Activated T-cell treated with anti-CD3 and anti-CD28 coated beads for 1 hour (primary cell): ENCODE measurements at regions not wholly inside any gene's neighbourhood (a gene's known extent, or its start where the extent isn't known, plus 50 kb on each side); places are given as distances from the start of the nearest gene placed in this dataset.

Experiments
- DNase-seq: peaks from one replicate; pipeline ENCODE4 v3.0.0-alpha.2; 2020; ENCODE audit warnings: low read depth

GRCh38 chr1:238552271-238552670 is 661.5 kb upstream of the ZP4 start:
- DNase-seq = no peak

GRCh38 chr1:238549137-238549536 is 658.4 kb upstream of the ZP4 start:
- no peak for DNase-seq

- no peak for DNase-seq
Measured at GRCh38 chr1:238546118-238546517, 655.4 kb upstream of the ZP4 start.

GRCh38 chr1:238537641-238538040 is 646.9 kb upstream of the ZP4 start:
- DNase-seq = no peak

GRCh38 chr1:238530209-238530851 is 639.6 kb upstream of the ZP4 start:
- no peak for DNase-seq

- no peak for DNase-seq
Measured at GRCh38 chr1:238517711-238518110, 627.0 kb upstream of the ZP4 start.

- DNase-seq = no peak
Measured at GRCh38 chr1:238501290-238501689, 610.6 kb upstream of the ZP4 start.

GRCh38 chr1:238499021-238499420 is 608.3 kb upstream of the ZP4 start:
- DNase-seq = no peak

- no peak for DNase-seq
Measured at GRCh38 chr1:238492271-238492670, 601.5 kb upstream of the ZP4 start.

- no peak for DNase-seq
Measured at GRCh38 chr1:238491265-238491664, 600.5 kb upstream of the ZP4 start.

GRCh38 chr1:238489006-238489405 is 598.3 kb upstream of the ZP4 start:
- no peak for DNase-seq

- no peak for DNase-seq
Measured at GRCh38 chr1:238488401-238488800, 597.7 kb upstream of the ZP4 start.

GRCh38 chr1:238487931-238488330 is 597.2 kb upstream of the ZP4 start:
- no peak for DNase-seq

- no peak for DNase-seq
Measured at GRCh38 chr1:238485912-238486209, 595.1 kb upstream of the ZP4 start.

GRCh38 chr1:238485057-238485911 is 594.6 kb upstream of the ZP4 start:
- DNase-seq = no peak

- no peak for DNase-seq
Measured at GRCh38 chr1:238484121-238484520, 593.4 kb upstream of the ZP4 start.

GRCh38 chr1:238476841-238477240 is 586.1 kb upstream of the ZP4 start:
- DNase-seq = no peak

- no peak for DNase-seq
Measured at GRCh38 chr1:238475712-238476111, 585.0 kb upstream of the ZP4 start.

GRCh38 chr1:238474263-238474662 is 583.5 kb upstream of the ZP4 start:
- DNase-seq = no peak

GRCh38 chr1:238469146-238469631 is 578.5 kb upstream of the ZP4 start:
- DNase-seq = no peak

- no peak for DNase-seq
Measured at GRCh38 chr1:238468068-238468467, 577.3 kb upstream of the ZP4 start.

- no peak for DNase-seq
Measured at GRCh38 chr1:238466459-238466858, 575.7 kb upstream of the ZP4 start.

- DNase-seq = no peak
Measured at GRCh38 chr1:238465449-238465848, 574.7 kb upstream of the ZP4 start.

- DNase-seq = no peak
Measured at GRCh38 chr1:238458899-238459298, 568.2 kb upstream of the ZP4 start.
